Fibroblast of villous mesenchyme (primary cell): ENCODE measurements at regions not wholly inside any gene's neighbourhood (a gene's known extent, or its start where the extent isn't known, plus 50 kb on each side); places are given as distances from the start of the nearest gene placed in this dataset.

Experiments
- DNase-seq: peaks from one replicate; pipeline ENCODE4 v3.0.0-alpha.2; 2010; ENCODE audit warnings: low read depth
- H3K4me3 ChIP-seq: 2 replicates; pipeline ENCODE4 v1.5.1; 2011; ENCODE audit warnings: low read depth, mild to moderate bottlenecking, low read length
- CTCF ChIP-seq: IDR thresholded peaks from 2 replicates; pipeline ENCODE4 v1.5.1; 2012; ENCODE audit warnings: low read depth, mild to moderate bottlenecking, low read length; ENCODE audit not compliant: insufficient read depth

GRCh38 chr13:106143930-106144709 lies 391.3 kb downstream of the EFNB2 start:
- TF ChIP-seq CTCF, result no peak
- H3K4me3 ChIP-seq, result no peak overlapping the region
- no peak for DNase-seq

GRCh38 chr13:106143392-106143791 lies 392.1 kb downstream of the EFNB2 start:
- H3K4me3 ChIP-seq, result no peak overlapping the region
- peak; percentile 77 for DNase-seq
- TF ChIP-seq CTCF, result no peak

GRCh38 chr13:106140476-106140875 lies 395.0 kb downstream of the EFNB2 start:
- no peak overlapping the region for H3K4me3 ChIP-seq
- DNase-seq, result no peak
- no peak for TF ChIP-seq CTCF

- no peak overlapping the region for H3K4me3 ChIP-seq
- TF ChIP-seq CTCF, result no peak
- DNase-seq, result no peak
Observed at GRCh38 chr13:106139942-106140341, 395.5 kb downstream of the EFNB2 start.

- DNase-seq, result peak; percentile 32
- no peak for TF ChIP-seq CTCF
- H3K4me3 ChIP-seq, result no peak overlapping the region
Observed at GRCh38 chr13:106139377-106139776, 396.1 kb downstream of the EFNB2 start.

GRCh38 chr13:106138620-106139019 lies 396.8 kb downstream of the EFNB2 start:
- TF ChIP-seq CTCF, result no peak
- DNase-seq, result no peak
- H3K4me3 ChIP-seq, result no peak overlapping the region

GRCh38 chr13:106133025-106133424 lies 402.4 kb downstream of the EFNB2 start:
- TF ChIP-seq CTCF, result no peak
- no peak overlapping the region for H3K4me3 ChIP-seq
- peak; percentile 58 for DNase-seq
